ENCODE measurements at regions not wholly inside any gene's neighbourhood (a gene's known extent, or its start where the extent isn't known, plus 50 kb on each side); places are given as distances from the start of the nearest gene placed in this dataset.

DNA sequence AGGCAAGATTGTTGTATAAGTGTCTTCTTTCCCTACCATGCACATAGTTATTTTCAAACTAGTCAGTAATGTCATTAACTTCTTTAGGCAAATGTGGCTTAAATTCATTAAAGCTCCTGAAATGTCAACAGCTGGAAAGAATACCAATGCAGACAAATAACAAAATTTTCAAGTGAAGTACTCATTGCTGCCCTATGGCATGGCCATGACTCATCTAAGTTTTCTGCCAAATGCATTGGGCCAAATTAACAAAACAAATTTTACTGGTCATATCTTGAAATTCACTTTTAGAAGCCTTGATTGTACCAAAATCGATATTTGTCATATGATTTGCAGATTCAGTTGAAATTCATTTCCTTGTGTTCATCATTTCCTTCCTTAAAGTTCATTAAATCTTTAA lies 915.9 kb downstream of the SLC6A15 start:
- Histone ChIP-seq H3K9ac (ENCODE audit: low read depth in 1 of 2, low read length in 2 of 2) (no peak overlapping the region), H3K9me3 (ENCODE audit: control insufficient read depth in 4 of 4, low read length in 3 of 4) (no peaks in the 10 kb centered on the region), H3K27ac (ENCODE audit: low read depth in 1 of 2, low read length in 2 of 2) (no peak overlapping the region), H3K27me3 (ENCODE audit: control insufficient read depth in 4 of 4, insufficient read depth in 4 of 4, low read length in 3 of 4) (no peaks in the 10 kb centered on the region), H3K4me3 (ENCODE audit: low read depth in 1 of 3, low read length in 3 of 3) (no peak overlapping the region), H3K36me3 (ENCODE audit: control insufficient read depth in 4 of 4, insufficient read depth in 3 of 4, low read depth in 1 of 4, low read length in 3 of 4) (no peaks in the 10 kb centered on the region), H3K4me1 (ENCODE audit: control insufficient read depth in 4 of 4, insufficient read depth in 4 of 4, low read length in 3 of 4) (no peaks in the 10 kb centered on the region)
- TF ChIP-seq, protein P1, sequence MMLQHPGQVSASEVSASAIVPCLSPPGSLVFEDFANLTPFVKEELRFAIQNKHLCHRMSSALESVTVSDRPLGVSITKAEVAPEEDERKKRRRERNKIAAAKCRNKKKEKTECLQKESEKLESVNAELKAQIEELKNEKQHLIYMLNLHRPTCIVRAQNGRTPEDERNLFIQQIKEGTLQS (IDR thresholded peaks at IDR 0.05), result no peak
- TF ChIP-seq HNF4G (IDR thresholded peaks at IDR 0.05) (no peak), JUND (IDR thresholded peaks at IDR 0.05) (no peak), YY1 (IDR thresholded peaks at IDR 0.05) (no peak), TAF1 (conservative IDR thresholded peaks at IDR 0.05) (no peak), RAD21 (IDR thresholded peaks at IDR 0.05) (no peak), SP1 (IDR thresholded peaks at IDR 0.05) (no peak), RXRA (IDR thresholded peaks at IDR 0.05) (no peak), FOXA2 (IDR thresholded peaks at IDR 0.05) (no peak), EGR1 (IDR thresholded peaks at IDR 0.05; ENCODE audit: low read depth in 2 of 2) (no peak), FOXA1 (IDR thresholded peaks at IDR 0.05) (no peak), NR2F2 (IDR thresholded peaks at IDR 0.05) (no peak)
- TF ChIP-seq, protein P2, sequence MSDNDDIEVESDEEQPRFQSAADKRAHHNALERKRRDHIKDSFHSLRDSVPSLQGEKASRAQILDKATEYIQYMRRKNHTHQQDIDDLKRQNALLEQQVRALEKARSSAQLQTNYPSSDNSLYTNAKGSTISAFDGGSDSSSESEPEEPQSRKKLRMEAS (IDR thresholded peaks at IDR 0.05), result no peak
- TF ChIP-seq, protein P3, sequence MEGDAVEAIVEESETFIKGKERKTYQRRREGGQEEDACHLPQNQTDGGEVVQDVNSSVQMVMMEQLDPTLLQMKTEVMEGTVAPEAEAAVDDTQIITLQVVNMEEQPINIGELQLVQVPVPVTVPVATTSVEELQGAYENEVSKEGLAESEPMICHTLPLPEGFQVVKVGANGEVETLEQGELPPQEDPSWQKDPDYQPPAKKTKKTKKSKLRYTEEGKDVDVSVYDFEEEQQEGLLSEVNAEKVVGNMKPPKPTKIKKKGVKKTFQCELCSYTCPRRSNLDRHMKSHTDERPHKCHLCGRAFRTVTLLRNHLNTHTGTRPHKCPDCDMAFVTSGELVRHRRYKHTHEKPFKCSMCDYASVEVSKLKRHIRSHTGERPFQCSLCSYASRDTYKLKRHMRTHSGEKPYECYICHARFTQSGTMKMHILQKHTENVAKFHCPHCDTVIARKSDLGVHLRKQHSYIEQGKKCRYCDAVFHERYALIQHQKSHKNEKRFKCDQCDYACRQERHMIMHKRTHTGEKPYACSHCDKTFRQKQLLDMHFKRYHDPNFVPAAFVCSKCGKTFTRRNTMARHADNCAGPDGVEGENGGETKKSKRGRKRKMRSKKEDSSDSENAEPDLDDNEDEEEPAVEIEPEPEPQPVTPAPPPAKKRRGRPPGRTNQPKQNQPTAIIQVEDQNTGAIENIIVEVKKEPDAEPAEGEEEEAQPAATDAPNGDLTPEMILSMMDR (IDR thresholded peaks at IDR 0.05; ENCODE audit: low read depth, low read length, missing input control), result no peak
- TF ChIP-seq, protein P4, sequence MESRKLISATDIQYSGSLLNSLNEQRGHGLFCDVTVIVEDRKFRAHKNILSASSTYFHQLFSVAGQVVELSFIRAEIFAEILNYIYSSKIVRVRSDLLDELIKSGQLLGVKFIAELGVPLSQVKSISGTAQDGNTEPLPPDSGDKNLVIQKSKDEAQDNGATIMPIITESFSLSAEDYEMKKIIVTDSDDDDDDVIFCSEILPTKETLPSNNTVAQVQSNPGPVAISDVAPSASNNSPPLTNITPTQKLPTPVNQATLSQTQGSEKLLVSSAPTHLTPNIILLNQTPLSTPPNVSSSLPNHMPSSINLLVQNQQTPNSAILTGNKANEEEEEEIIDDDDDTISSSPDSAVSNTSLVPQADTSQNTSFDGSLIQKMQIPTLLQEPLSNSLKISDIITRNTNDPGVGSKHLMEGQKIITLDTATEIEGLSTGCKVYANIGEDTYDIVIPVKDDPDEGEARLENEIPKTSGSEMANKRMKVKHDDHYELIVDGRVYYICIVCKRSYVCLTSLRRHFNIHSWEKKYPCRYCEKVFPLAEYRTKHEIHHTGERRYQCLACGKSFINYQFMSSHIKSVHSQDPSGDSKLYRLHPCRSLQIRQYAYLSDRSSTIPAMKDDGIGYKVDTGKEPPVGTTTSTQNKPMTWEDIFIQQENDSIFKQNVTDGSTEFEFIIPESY (IDR thresholded peaks at IDR 0.05), result no peak
- WGBS, result 63% methylated on average over 1 of the region's 1 CpG
- DNase-seq (ENCODE audit: low spot score), result no peak

DNA sequence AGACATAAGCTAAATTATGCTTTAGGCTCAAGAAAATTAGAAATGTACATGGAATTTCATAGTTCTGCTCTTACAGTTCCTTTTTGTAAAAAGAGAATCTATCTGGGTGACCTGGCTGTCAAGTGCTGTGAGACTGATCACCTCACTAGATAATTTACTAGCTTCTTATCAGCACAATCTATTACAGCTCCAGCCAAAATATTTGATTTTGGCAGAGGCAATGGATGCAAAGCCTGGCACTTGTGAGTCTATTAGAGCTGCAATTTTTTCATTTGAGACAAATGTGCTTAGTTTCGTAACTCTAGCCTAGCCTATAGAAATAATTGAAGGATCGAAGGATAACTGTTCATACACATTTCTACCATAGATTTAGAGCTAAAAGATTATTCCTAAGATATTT lies 927.5 kb downstream of the SLC6A15 start:
- no peaks in the 10 kb centered on the region for H3K9me3 ChIP-seq (ENCODE audit: control insufficient read depth in 4 of 4, low read length in 3 of 4)
- H3K4me3 ChIP-seq (ENCODE audit: low read depth in 1 of 3, low read length in 3 of 3), result no peak overlapping the region
- no peaks in the 10 kb centered on the region for H3K27me3 ChIP-seq (ENCODE audit: control insufficient read depth in 4 of 4, insufficient read depth in 4 of 4, low read length in 3 of 4)
- no peak for DNase-seq (ENCODE audit: low spot score)
- no peaks in the 10 kb centered on the region for H3K4me1 ChIP-seq (ENCODE audit: control insufficient read depth in 4 of 4, insufficient read depth in 4 of 4, low read length in 3 of 4)
- H3K36me3 ChIP-seq (ENCODE audit: control insufficient read depth in 4 of 4, insufficient read depth in 3 of 4, low read depth in 1 of 4, low read length in 3 of 4), result no peaks in the 10 kb centered on the region
- no peak overlapping the region for H3K27ac ChIP-seq (ENCODE audit: low read depth in 1 of 2, low read length in 2 of 2)
- WGBS, result 87% methylated on average over 2 of the region's 2 CpGs
- no peak overlapping the region for H3K9ac ChIP-seq (ENCODE audit: low read depth in 1 of 2, low read length in 2 of 2)
- TF ChIP-seq, protein P5, sequence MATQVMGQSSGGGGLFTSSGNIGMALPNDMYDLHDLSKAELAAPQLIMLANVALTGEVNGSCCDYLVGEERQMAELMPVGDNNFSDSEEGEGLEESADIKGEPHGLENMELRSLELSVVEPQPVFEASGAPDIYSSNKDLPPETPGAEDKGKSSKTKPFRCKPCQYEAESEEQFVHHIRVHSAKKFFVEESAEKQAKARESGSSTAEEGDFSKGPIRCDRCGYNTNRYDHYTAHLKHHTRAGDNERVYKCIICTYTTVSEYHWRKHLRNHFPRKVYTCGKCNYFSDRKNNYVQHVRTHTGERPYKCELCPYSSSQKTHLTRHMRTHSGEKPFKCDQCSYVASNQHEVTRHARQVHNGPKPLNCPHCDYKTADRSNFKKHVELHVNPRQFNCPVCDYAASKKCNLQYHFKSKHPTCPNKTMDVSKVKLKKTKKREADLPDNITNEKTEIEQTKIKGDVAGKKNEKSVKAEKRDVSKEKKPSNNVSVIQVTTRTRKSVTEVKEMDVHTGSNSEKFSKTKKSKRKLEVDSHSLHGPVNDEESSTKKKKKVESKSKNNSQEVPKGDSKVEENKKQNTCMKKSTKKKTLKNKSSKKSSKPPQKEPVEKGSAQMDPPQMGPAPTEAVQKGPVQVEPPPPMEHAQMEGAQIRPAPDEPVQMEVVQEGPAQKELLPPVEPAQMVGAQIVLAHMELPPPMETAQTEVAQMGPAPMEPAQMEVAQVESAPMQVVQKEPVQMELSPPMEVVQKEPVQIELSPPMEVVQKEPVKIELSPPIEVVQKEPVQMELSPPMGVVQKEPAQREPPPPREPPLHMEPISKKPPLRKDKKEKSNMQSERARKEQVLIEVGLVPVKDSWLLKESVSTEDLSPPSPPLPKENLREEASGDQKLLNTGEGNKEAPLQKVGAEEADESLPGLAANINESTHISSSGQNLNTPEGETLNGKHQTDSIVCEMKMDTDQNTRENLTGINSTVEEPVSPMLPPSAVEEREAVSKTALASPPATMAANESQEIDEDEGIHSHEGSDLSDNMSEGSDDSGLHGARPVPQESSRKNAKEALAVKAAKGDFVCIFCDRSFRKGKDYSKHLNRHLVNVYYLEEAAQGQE (IDR thresholded peaks at IDR 0.05), result no peak
- TF ChIP-seq, protein P1 (IDR thresholded peaks at IDR 0.05), result no peak
